Adipocyte (in vitro differentiated cells): ENCODE measurements at regions not wholly inside any gene's neighbourhood (a gene's known extent, or its start where the extent isn't known, plus 50 kb on each side); places are given as distances from the start of the nearest gene placed in this dataset.

Source experiments
- DNase-seq: peaks from one replicate; pipeline ENCODE4 v3.0.0-alpha.2; 2015; ENCODE audit warnings: low read depth
- H3K27me3 ChIP-seq: replicated peaks from 2 replicates; pipeline ENCODE4 v1.7.0; 2013; ENCODE audit warnings: mild to moderate bottlenecking, low read length, moderate library complexity; ENCODE audit not compliant: control insufficient read depth, insufficient read depth
- H3K36me3 ChIP-seq: 2 replicates; pipeline ENCODE4 v1.7.0; 2013; ENCODE audit warnings: low read length, mild to moderate bottlenecking, moderate library complexity; ENCODE audit not compliant: control insufficient read depth, insufficient read depth, severe bottlenecking
- H3K4me1 ChIP-seq: 2 replicates; pipeline ENCODE4 v1.7.0; 2013; ENCODE audit warnings: mild to moderate bottlenecking, low read length, moderate library complexity; ENCODE audit not compliant: control insufficient read depth, insufficient read depth
- H3K4me3 ChIP-seq: 2 replicates; pipeline ENCODE4 v1.7.0; 2013; ENCODE audit warnings: mild to moderate bottlenecking, low read length, moderate library complexity
- H3K9ac ChIP-seq: 2 replicates; pipeline ENCODE4 v1.7.0; 2013; ENCODE audit warnings: mild to moderate bottlenecking, low read length, moderate library complexity
- H3K9me3 ChIP-seq: 2 replicates; pipeline ENCODE4 v1.7.0; 2013; ENCODE audit warnings: mild to moderate bottlenecking, low read length, moderate library complexity; ENCODE audit not compliant: control insufficient read depth

GRCh38 chr18:75517286-75517685 lies 89.8 kb upstream of the SMIM21 start:
- Histone ChIP-seq H3K36me3 (no peaks in the 10 kb centered on the region), H3K9ac (no peak overlapping the region), H3K9me3 (peaks cover 17% of the 10 kb centered on the region), H3K4me1 (no peaks in the 10 kb centered on the region), H3K27me3 (no peaks in the 10 kb centered on the region), H3K4me3 (no peak overlapping the region)
- DNase-seq = no peak

- no peak overlapping the region for H3K4me3 ChIP-seq
- H3K27me3 ChIP-seq = no peaks in the 10 kb centered on the region
- no peak overlapping the region for H3K9ac ChIP-seq
- no peaks in the 10 kb centered on the region for H3K4me1 ChIP-seq
- peak; percentile 15 for DNase-seq
- no peaks in the 10 kb centered on the region for H3K36me3 ChIP-seq
- H3K9me3 ChIP-seq = peaks cover 10% of the 10 kb centered on the region
Measured at GRCh38 chr18:75507636-75508035, 80.1 kb upstream of the SMIM21 start.

- Histone ChIP-seq H3K9me3 (peaks cover 4% of the 10 kb centered on the region), H3K4me3 (no peak overlapping the region), H3K4me1 (no peaks in the 10 kb centered on the region), H3K36me3 (no peaks in the 10 kb centered on the region), H3K27me3 (no peaks in the 10 kb centered on the region), H3K9ac (no peak overlapping the region)
- no peak for DNase-seq
Measured at GRCh38 chr18:75506913-75507312, 79.4 kb upstream of the SMIM21 start.

- Histone ChIP-seq H3K27me3 (no peaks in the 10 kb centered on the region), H3K9ac (no peak overlapping the region), H3K4me3 (no peak overlapping the region)
Measured at GRCh38 chr18:75504469-75504868, 77.0 kb upstream of the SMIM21 start.

GRCh38 chr18:75503615-75504014 lies 76.1 kb upstream of the SMIM21 start:
- no peaks in the 10 kb centered on the region for H3K4me1 ChIP-seq
- no peak overlapping the region for H3K9ac ChIP-seq
- DNase-seq = no peak
- H3K36me3 ChIP-seq = no peaks in the 10 kb centered on the region
- no peaks in the 10 kb centered on the region for H3K27me3 ChIP-seq
- no peak overlapping the region for H3K4me3 ChIP-seq
- H3K9me3 ChIP-seq = no peaks in the 10 kb centered on the region

More at GRCh38 chr18:75504469-75504868, 77.0 kb upstream of the SMIM21 start:
- H3K36me3 ChIP-seq = no peaks in the 10 kb centered on the region
- H3K9me3 ChIP-seq = no peaks in the 10 kb centered on the region
- H3K4me1 ChIP-seq = no peaks in the 10 kb centered on the region
- no peak for DNase-seq

GRCh38 chr18:75502286-75502685 lies 74.8 kb upstream of the SMIM21 start:
- no peak overlapping the region for H3K4me3 ChIP-seq

GRCh38 chr18:75500545-75500944 lies 73.0 kb upstream of the SMIM21 start:
- DNase-seq = no peak
- Histone ChIP-seq H3K9me3 (no peaks in the 10 kb centered on the region), H3K9ac (no peak overlapping the region), H3K27me3 (no peaks in the 10 kb centered on the region), H3K4me1 (peaks cover 8% of the 10 kb centered on the region), H3K4me3 (no peak overlapping the region), H3K36me3 (no peaks in the 10 kb centered on the region)

More at GRCh38 chr18:75502286-75502685, 74.8 kb upstream of the SMIM21 start:
- Histone ChIP-seq H3K9me3 (no peaks in the 10 kb centered on the region), H3K36me3 (no peaks in the 10 kb centered on the region), H3K4me1 (no peaks in the 10 kb centered on the region), H3K9ac (no peak overlapping the region), H3K27me3 (no peaks in the 10 kb centered on the region)
- no peak for DNase-seq

- Histone ChIP-seq H3K36me3 (no peaks in the 10 kb centered on the region), H3K9ac (no peak overlapping the region), H3K4me3 (no peak overlapping the region), H3K27me3 (no peaks in the 10 kb centered on the region), H3K9me3 (no peaks in the 10 kb centered on the region), H3K4me1 (peaks cover 12% of the 10 kb centered on the region)
- no peak for DNase-seq
Measured at GRCh38 chr18:75497576-75498235, 70.2 kb upstream of the SMIM21 start.

GRCh38 chr18:75496151-75496550 lies 68.6 kb upstream of the SMIM21 start:
- Histone ChIP-seq H3K9ac (no peak overlapping the region), H3K27me3 (no peaks in the 10 kb centered on the region), H3K9me3 (no peaks in the 10 kb centered on the region), H3K36me3 (no peaks in the 10 kb centered on the region), H3K4me3 (no peak overlapping the region), H3K4me1 (peaks cover 12% of the 10 kb centered on the region)
- DNase-seq = no peak

- Histone ChIP-seq H3K27me3 (no peaks in the 10 kb centered on the region), H3K9me3 (no peaks in the 10 kb centered on the region), H3K4me1 (peaks cover 25% of the 10 kb centered on the region), H3K4me3 (no peak overlapping the region), H3K36me3 (no peaks in the 10 kb centered on the region), H3K9ac (no peak overlapping the region)
- peak; percentile 13 for DNase-seq
Measured at GRCh38 chr18:75492852-75493251, 65.3 kb upstream of the SMIM21 start.

- H3K9me3 ChIP-seq = no peaks in the 10 kb centered on the region
- no peak overlapping the region for H3K4me3 ChIP-seq
- H3K27me3 ChIP-seq = no peaks in the 10 kb centered on the region
- H3K9ac ChIP-seq = no peak overlapping the region
- no peak for DNase-seq
- no peaks in the 10 kb centered on the region for H3K36me3 ChIP-seq
- peaks cover 18% of the 10 kb centered on the region for H3K4me1 ChIP-seq
Measured at GRCh38 chr18:75491361-75491760, 63.9 kb upstream of the SMIM21 start.
